MM.1S (cell line): ENCODE measurements at regions not wholly inside any gene's neighbourhood (a gene's known extent, or its start where the extent isn't known, plus 50 kb on each side); places are given as distances from the start of the nearest gene placed in this dataset.

Experiments used
- DNase-seq: peaks from one replicate; pipeline ENCODE4 v3.0.0-alpha.2; 2015
- H2AFZ ChIP-seq: fragments of 300-600 bp; sonication (generic); 2 replicates; pipeline ENCODE4 v1.6.0; 2016; ENCODE audit warnings: antibody characterized with exemption, low read length
- H3F3A ChIP-seq: fragments of 300-600 bp; sonication (generic); 2 replicates; pipeline ENCODE4 v1.6.1; 2016; ENCODE audit warnings: mild to moderate bottlenecking, antibody characterized with exemption, low read length, moderate library complexity, mixed read lengths; ENCODE audit not compliant: insufficient read depth
- H3K27ac ChIP-seq: fragments of 300-600 bp; sonication (generic); 2 replicates; pipeline ENCODE4 v1.5.1; 2016; ENCODE audit warnings: mild to moderate bottlenecking, low read length
- H3K27me3 ChIP-seq: fragments of 300-600 bp; sonication (generic); replicated peaks from 2 replicates; pipeline ENCODE4 v1.6.0; 2016; ENCODE audit warnings: low read length; ENCODE audit not compliant: insufficient read depth
- H3K36me3 ChIP-seq: fragments of 300-600 bp; sonication (generic); replicated peaks from 2 replicates; pipeline ENCODE4 v1.6.1; 2016; ENCODE audit warnings: mild to moderate bottlenecking, low read length, mixed read lengths; ENCODE audit not compliant: insufficient read depth
- H3K4me1 ChIP-seq: fragments of 300-600 bp; sonication (generic); 2 replicates; pipeline ENCODE4 v1.6.1; 2016; ENCODE audit warnings: low read length, mixed read lengths
- H3K4me2 ChIP-seq: fragments of 300-600 bp; sonication (generic); 2 replicates; pipeline ENCODE4 v1.6.0; 2016; ENCODE audit warnings: low read depth, low read length
- H3K4me3 ChIP-seq: fragments of 300-600 bp; sonication (generic); 2 replicates; pipeline ENCODE4 v1.5.1; 2016; ENCODE audit warnings: low read length, mixed read lengths
- H3K79me2 ChIP-seq: fragments of 300-600 bp; sonication (generic); 2 replicates; pipeline ENCODE4 v1.6.1; 2016; ENCODE audit warnings: mixed run types, low read length, mixed read lengths
- H3K9ac ChIP-seq: fragments of 300-600 bp; sonication (generic); 2 replicates; pipeline ENCODE4 v1.6.1; 2016; ENCODE audit warnings: low read length, mixed read lengths
- H3K9me2 ChIP-seq: fragments of 300-600 bp; sonication (generic); replicated peaks from 2 replicates; pipeline ENCODE4 v1.6.1; 2016; ENCODE audit warnings: mild to moderate bottlenecking, low read length, mixed read lengths; ENCODE audit not compliant: insufficient read depth
- H3K9me3 ChIP-seq: fragments of 300-600 bp; sonication (generic); replicated peaks from 2 replicates; pipeline ENCODE4 v1.6.1; 2016; ENCODE audit warnings: mild to moderate bottlenecking, low read length, mixed read lengths; ENCODE audit not compliant: insufficient read depth
- H4K20me1 ChIP-seq: fragments of 300-600 bp; sonication (generic); 2 replicates; pipeline ENCODE4 v1.6.1; 2016; ENCODE audit warnings: mild to moderate bottlenecking, low read length, moderate library complexity, mixed read lengths; ENCODE audit not compliant: insufficient read depth
- EZH2 ChIP-seq: fragments of 300-600 bp; sonication (generic); optimal IDR thresholded peaks from 2 replicates; pipeline ENCODE3; 2017; ENCODE audit warnings: low read depth, mild to moderate bottlenecking, antibody characterized with exemption, low read length, mixed read lengths
- EZH2phosphoT487 ChIP-seq: fragments of 300-600 bp; sonication (generic); IDR thresholded peaks from 2 replicates; pipeline ENCODE4 v1.6.1; 2018; ENCODE audit warnings: antibody characterized with exemption, low read length
- TF ChIP-seq, protein P1 (sequence below): fragments of 300-600 bp; sonication (generic); IDR thresholded peaks from 2 replicates; pipeline ENCODE4 v1.5.1; 2016; ENCODE audit warnings: antibody characterized with exemption, low read length, mixed read lengths

DNA sequence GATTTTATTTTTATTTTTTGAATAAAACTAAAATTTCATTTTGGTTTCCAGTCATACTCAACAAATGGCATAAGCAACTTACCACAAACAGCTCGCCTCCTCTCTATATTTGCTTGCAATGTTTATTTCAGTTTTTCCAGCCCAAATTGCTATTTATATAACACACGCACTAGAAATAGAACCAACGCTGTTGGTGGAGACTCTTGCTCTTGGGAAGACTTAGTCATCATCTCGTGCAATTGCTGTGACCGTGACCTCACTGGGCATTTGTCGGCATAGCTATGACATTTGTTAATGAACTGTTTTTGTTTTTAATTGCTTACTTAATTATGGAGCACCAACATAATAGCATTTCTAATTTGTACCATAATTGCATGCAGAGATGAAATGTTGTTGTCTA, 153.1 kb upstream of the OTX2 start:
- Histone ChIP-seq H3K4me1 (no peaks in the 10 kb centered on the region), H3K4me3 (no peak overlapping the region), H3K36me3 (no peaks in the 10 kb centered on the region), H3K27ac (no peak overlapping the region), H3K27me3 (no peaks in the 10 kb centered on the region), H3K9me2 (no peaks in the 10 kb centered on the region), H3K79me2 (no peaks in the 10 kb centered on the region), H3F3A (no peaks in the 10 kb centered on the region), H3K9me3 (no peaks in the 10 kb centered on the region), H3K9ac (no peak overlapping the region), H3K4me2 (no peak overlapping the region), H2AFZ (no peak overlapping the region), H4K20me1 (no peaks in the 10 kb centered on the region)
- DNase-seq: no peak
- TF ChIP-seq, protein P1, sequence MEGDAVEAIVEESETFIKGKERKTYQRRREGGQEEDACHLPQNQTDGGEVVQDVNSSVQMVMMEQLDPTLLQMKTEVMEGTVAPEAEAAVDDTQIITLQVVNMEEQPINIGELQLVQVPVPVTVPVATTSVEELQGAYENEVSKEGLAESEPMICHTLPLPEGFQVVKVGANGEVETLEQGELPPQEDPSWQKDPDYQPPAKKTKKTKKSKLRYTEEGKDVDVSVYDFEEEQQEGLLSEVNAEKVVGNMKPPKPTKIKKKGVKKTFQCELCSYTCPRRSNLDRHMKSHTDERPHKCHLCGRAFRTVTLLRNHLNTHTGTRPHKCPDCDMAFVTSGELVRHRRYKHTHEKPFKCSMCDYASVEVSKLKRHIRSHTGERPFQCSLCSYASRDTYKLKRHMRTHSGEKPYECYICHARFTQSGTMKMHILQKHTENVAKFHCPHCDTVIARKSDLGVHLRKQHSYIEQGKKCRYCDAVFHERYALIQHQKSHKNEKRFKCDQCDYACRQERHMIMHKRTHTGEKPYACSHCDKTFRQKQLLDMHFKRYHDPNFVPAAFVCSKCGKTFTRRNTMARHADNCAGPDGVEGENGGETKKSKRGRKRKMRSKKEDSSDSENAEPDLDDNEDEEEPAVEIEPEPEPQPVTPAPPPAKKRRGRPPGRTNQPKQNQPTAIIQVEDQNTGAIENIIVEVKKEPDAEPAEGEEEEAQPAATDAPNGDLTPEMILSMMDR: no peak
- TF ChIP-seq EZH2 (no peak), EZH2phosphoT487 (no peak)

DNA sequence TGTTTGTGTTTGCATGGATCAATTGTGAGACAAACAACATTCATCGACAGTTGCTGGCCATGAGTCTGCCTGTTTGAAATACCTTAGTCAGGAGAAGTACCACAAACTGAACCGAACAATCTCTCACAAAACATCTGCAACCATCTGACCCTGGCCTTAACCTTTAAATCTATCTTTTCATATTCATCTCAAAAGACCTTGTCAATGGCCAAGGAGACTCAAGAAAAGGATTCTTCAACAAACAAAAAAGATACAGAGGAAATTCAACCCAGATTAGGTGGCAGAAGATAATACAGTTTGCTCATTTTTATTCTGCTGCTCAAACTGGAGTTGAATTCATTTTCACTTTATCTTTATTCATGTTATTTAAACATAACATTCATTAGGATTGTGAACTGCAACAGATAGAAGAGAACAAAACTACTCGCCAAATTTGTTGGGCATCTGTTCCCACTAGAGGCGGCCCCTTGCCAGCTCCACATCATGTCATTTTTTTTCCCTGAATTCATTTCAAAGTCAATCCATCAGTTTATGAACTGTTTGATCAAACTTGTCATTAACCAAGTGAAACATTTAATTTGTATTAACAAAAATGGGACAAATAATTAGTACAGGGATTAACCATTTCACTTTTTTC, 152.3 kb upstream of the OTX2 start:
- Histone ChIP-seq H4K20me1 (no peaks in the 10 kb centered on the region), H3K9me2 (no peaks in the 10 kb centered on the region), H3K27ac (no peak overlapping the region), H3K4me1 (no peaks in the 10 kb centered on the region), H3K27me3 (no peaks in the 10 kb centered on the region), H3K79me2 (no peaks in the 10 kb centered on the region), H3K4me3 (no peak overlapping the region), H3K36me3 (no peaks in the 10 kb centered on the region), H3F3A (no peaks in the 10 kb centered on the region), H2AFZ (no peak overlapping the region), H3K4me2 (no peak overlapping the region), H3K9me3 (no peaks in the 10 kb centered on the region), H3K9ac (no peak overlapping the region)
- no peak for DNase-seq
- TF ChIP-seq, protein P1: no peak
- TF ChIP-seq EZH2phosphoT487: no peak

- Histone ChIP-seq H3K36me3 (no peaks in the 10 kb centered on the region), H3K4me2 (no peak overlapping the region), H3K27me3 (no peaks in the 10 kb centered on the region), H3K79me2 (no peaks in the 10 kb centered on the region), H3K4me1 (no peaks in the 10 kb centered on the region), H3K9me2 (no peaks in the 10 kb centered on the region), H3F3A (no peaks in the 10 kb centered on the region), H3K9ac (no peak overlapping the region), H4K20me1 (no peaks in the 10 kb centered on the region), H3K4me3 (no peak overlapping the region), H3K9me3 (no peaks in the 10 kb centered on the region), H3K27ac (no peak overlapping the region), H2AFZ (no peak overlapping the region)
- TF ChIP-seq EZH2 (no peak), EZH2phosphoT487 (no peak)
- TF ChIP-seq, protein P1: no peak
- no peak for DNase-seq
Measured at GRCh38 chr14:56959869-56960268, 149.6 kb upstream of the OTX2 start.
